ENCODE measurements at regions not wholly inside any gene's neighbourhood (a gene's known extent, or its start where the extent isn't known, plus 50 kb on each side); places are given as distances from the start of the nearest gene placed in this dataset.

GRCh38 chr3:107309312-107309711, 67.9 kb upstream of the CCDC54 start:
- no peak for DNase-seq (ENCODE audit: low spot score)
- Histone ChIP-seq H4K20me1 (ENCODE audit: low read depth) (no peaks in the 10 kb centered on the region), H3K4me2 (no peak overlapping the region), H2AFZ (replicated peaks) (no peak overlapping the region), H3K9me3 (ENCODE audit: low read depth) (no peaks in the 10 kb centered on the region), H3K27ac (no peak overlapping the region), H3F3A (ENCODE audit: low read depth) (no peaks in the 10 kb centered on the region), H3K27me3 (no peaks in the 10 kb centered on the region), H3K79me2 (ENCODE audit: low read depth) (no peaks in the 10 kb centered on the region), H3K9ac (no peak overlapping the region), H3K4me3 (no peak overlapping the region), H3K36me3 (no peaks in the 10 kb centered on the region), H3K4me1 (no peaks in the 10 kb centered on the region)
- Mint-ChIP-seq H3K27me3 (ENCODE audit: insufficient read depth, low read depth) (no peaks in the 10 kb centered on the region), H3K9me3 (peaks cover 3% of the 10 kb centered on the region), H3K27ac (no peak overlapping the region), H3K36me3 (no peaks in the 10 kb centered on the region), H3K4me3 (no peak overlapping the region), H3K4me1 (peaks cover 4% of the 10 kb centered on the region)
- TF ChIP-seq CTCF (IDR thresholded peaks at IDR 0.05) (no peak), EZH2 (IDR thresholded peaks at IDR 0.05) (no peak), EZH2phosphoT487 (IDR thresholded peaks at IDR 0.05) (no peak)

- H3K27ac Mint-ChIP-seq = no peak overlapping the region
- no peak for DNase-seq (ENCODE audit: low spot score)
Measured at GRCh38 chr3:107313711-107314110, 63.5 kb upstream of the CCDC54 start.

GRCh38 chr3:107315141-107315540, 62.1 kb upstream of the CCDC54 start:
- H3K9me3 Mint-ChIP-seq = peaks cover 6% of the 10 kb centered on the region
- H3K36me3 Mint-ChIP-seq = no peaks in the 10 kb centered on the region
- Histone ChIP-seq H3F3A (ENCODE audit: low read depth) (no peaks in the 10 kb centered on the region), H3K9me3 (ENCODE audit: low read depth) (no peaks in the 10 kb centered on the region), H3K27me3 (no peaks in the 10 kb centered on the region), H2AFZ (replicated peaks) (no peak overlapping the region), H3K27ac (no peak overlapping the region), H3K4me1 (no peaks in the 10 kb centered on the region), H3K4me2 (no peak overlapping the region), H3K9ac (no peak overlapping the region), H3K36me3 (no peaks in the 10 kb centered on the region), H3K4me3 (no peak overlapping the region), H3K79me2 (ENCODE audit: low read depth) (no peaks in the 10 kb centered on the region), H4K20me1 (ENCODE audit: low read depth) (no peaks in the 10 kb centered on the region)
- no peak overlapping the region for H3K4me3 Mint-ChIP-seq
- H3K27ac Mint-ChIP-seq = no peak overlapping the region
- H3K4me1 Mint-ChIP-seq = no peaks in the 10 kb centered on the region
- H3K27me3 Mint-ChIP-seq (ENCODE audit: insufficient read depth, low read depth) = no peaks in the 10 kb centered on the region
- DNase-seq (ENCODE audit: low spot score) = no peak
- TF ChIP-seq EZH2 (IDR thresholded peaks at IDR 0.05) (no peak), CTCF (IDR thresholded peaks at IDR 0.05) (no peak), EZH2phosphoT487 (IDR thresholded peaks at IDR 0.05) (no peak)

More at GRCh38 chr3:107313711-107314110, 63.5 kb upstream of the CCDC54 start:
- Histone ChIP-seq H3K4me2 (no peak overlapping the region), H3K9me3 (ENCODE audit: low read depth) (no peaks in the 10 kb centered on the region), H3K27me3 (no peaks in the 10 kb centered on the region), H3K27ac (no peak overlapping the region), H2AFZ (replicated peaks) (no peak overlapping the region), H3K9ac (no peak overlapping the region), H3K36me3 (no peaks in the 10 kb centered on the region), H3K4me3 (no peak overlapping the region), H3F3A (ENCODE audit: low read depth) (no peaks in the 10 kb centered on the region), H4K20me1 (ENCODE audit: low read depth) (no peaks in the 10 kb centered on the region), H3K4me1 (no peaks in the 10 kb centered on the region), H3K79me2 (ENCODE audit: low read depth) (no peaks in the 10 kb centered on the region)
- Mint-ChIP-seq H3K4me1 (peaks cover 2% of the 10 kb centered on the region), H3K9me3 (peaks cover 6% of the 10 kb centered on the region), H3K27me3 (ENCODE audit: insufficient read depth, low read depth) (no peaks in the 10 kb centered on the region), H3K4me3 (no peak overlapping the region), H3K36me3 (no peaks in the 10 kb centered on the region)
- no peak for TF ChIP-seq EZH2phosphoT487 (IDR thresholded peaks at IDR 0.05)
- TF ChIP-seq CTCF (IDR thresholded peaks at IDR 0.05) = no peak
- TF ChIP-seq EZH2 (IDR thresholded peaks at IDR 0.05) = no peak

All from neural progenitor cell (in vitro differentiated cells).